Pulmonary artery endothelial cell (primary cell): ENCODE measurements at regions not wholly inside any gene's neighbourhood (a gene's known extent, or its start where the extent isn't known, plus 50 kb on each side); places are given as distances from the start of the nearest gene placed in this dataset.

Experiments
- DNase-seq: peaks from one replicate; pipeline ENCODE4 v3.0.0-alpha.2; 2011; ENCODE audit warnings: low read depth, low spot score

- no peak for DNase-seq
Measured at GRCh38 chr2:78023356-78023755, 501.2 kb upstream of the LRRTM4 start.

- DNase-seq: no peak
Measured at GRCh38 chr2:78024996-78025395, 502.8 kb upstream of the LRRTM4 start.

GRCh38 chr2:78029392-78029995 lies 507.3 kb upstream of the LRRTM4 start:
- no peak for DNase-seq

- DNase-seq: no peak
Measured at GRCh38 chr2:78034706-78035105, 512.5 kb upstream of the LRRTM4 start.

- no peak for DNase-seq
Measured at GRCh38 chr2:78035804-78036203, 513.6 kb upstream of the LRRTM4 start.

- DNase-seq: no peak
Measured at GRCh38 chr2:78051480-78051879, 529.3 kb upstream of the LRRTM4 start.

- no peak for DNase-seq
Measured at GRCh38 chr2:78056976-78057375, 534.8 kb upstream of the LRRTM4 start.

GRCh38 chr2:78061301-78061700 lies 539.1 kb upstream of the LRRTM4 start:
- DNase-seq: no peak

- no peak for DNase-seq
Measured at GRCh38 chr2:78061732-78062131, 539.6 kb upstream of the LRRTM4 start.

GRCh38 chr2:78063246-78064020 lies 541.3 kb upstream of the LRRTM4 start:
- no peak for DNase-seq

- DNase-seq: no peak
Measured at GRCh38 chr2:78065366-78065765, 543.2 kb upstream of the LRRTM4 start.

GRCh38 chr2:78068808-78069207 lies 546.6 kb upstream of the LRRTM4 start:
- no peak for DNase-seq

- no peak for DNase-seq
Measured at GRCh38 chr2:78070693-78071092, 548.5 kb upstream of the LRRTM4 start.

- DNase-seq: no peak
Measured at GRCh38 chr2:78077633-78078032, 555.5 kb upstream of the LRRTM4 start.

- DNase-seq: no peak
Measured at GRCh38 chr2:78082555-78082954, 560.4 kb upstream of the LRRTM4 start.

GRCh38 chr2:78093436-78093835 lies 571.3 kb upstream of the LRRTM4 start:
- no peak for DNase-seq

GRCh38 chr2:78109272-78109671 lies 587.1 kb upstream of the LRRTM4 start:
- DNase-seq: no peak

- no peak for DNase-seq
Measured at GRCh38 chr2:78115291-78115690, 593.1 kb upstream of the LRRTM4 start.

GRCh38 chr2:78118037-78118436 lies 595.9 kb upstream of the LRRTM4 start:
- DNase-seq: no peak

GRCh38 chr2:78120275-78120674 lies 598.1 kb upstream of the LRRTM4 start:
- DNase-seq: no peak

- DNase-seq: no peak
Measured at GRCh38 chr2:78125042-78125441, 602.9 kb upstream of the LRRTM4 start.

- no peak for DNase-seq
Measured at GRCh38 chr2:78127424-78127823, 605.2 kb upstream of the LRRTM4 start.
